22Rv1 (cell line): ENCODE measurements at regions not wholly inside any gene's neighbourhood (a gene's known extent, or its start where the extent isn't known, plus 50 kb on each side); places are given as distances from the start of the nearest gene placed in this dataset.

Experiments used
- H3K27ac ChIP-seq: fragments of 450-650 bp; 2 replicates; pipeline ENCODE4 v1.5.1; 2017
- CTCF ChIP-seq: fragments of 450-650 bp; IDR thresholded peaks from 2 replicates; pipeline ENCODE4 v1.5.1; 2017; ENCODE audit warnings: mild to moderate bottlenecking
- ZFX ChIP-seq: fragments of 450-650 bp; IDR thresholded peaks from 2 replicates; pipeline ENCODE4 v1.6.1; 2017; ENCODE audit warnings: antibody characterized with exemption, borderline replicate concordance

DNA sequence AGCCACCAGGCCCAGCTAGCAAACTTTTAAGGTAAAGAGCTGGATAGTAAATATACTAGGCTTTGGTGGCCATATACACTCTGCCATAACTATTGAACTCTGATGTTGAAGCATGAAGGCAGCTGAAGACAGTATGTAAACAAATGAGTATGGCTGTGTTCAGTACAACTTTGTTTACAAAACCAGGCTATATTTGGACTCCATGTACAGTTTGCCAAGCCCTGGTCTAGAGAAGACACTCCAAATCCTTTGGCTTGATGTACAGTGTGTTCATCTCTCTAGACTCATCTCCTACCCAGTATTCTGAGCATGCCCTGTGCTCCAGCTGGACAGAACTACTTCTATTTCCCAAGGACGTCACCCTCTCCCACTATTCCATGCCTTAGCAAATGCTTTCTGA lies 54.3 kb upstream of the MEGF10 start:
- H3K27ac ChIP-seq, result no peak overlapping the region
- no peak for TF ChIP-seq CTCF
- no peak for TF ChIP-seq ZFX
